ENCODE measurements at regions not wholly inside any gene's neighbourhood (a gene's known extent, or its start where the extent isn't known, plus 50 kb on each side); places are given as distances from the start of the nearest gene placed in this dataset.

GRCh38 chr13:103810026-103810425 lies 743.8 kb upstream of the SLC10A2 start:
- TF ChIP-seq EZH2phosphoT487 (IDR thresholded peaks at IDR 0.05; ENCODE audit: insufficient read depth, low read depth) (no peak), EZH2 (IDR thresholded peaks at IDR 0.05; ENCODE audit: insufficient read depth, poor library complexity, severe bottlenecking) (no peak)
